NT2/D1 (cell line): ENCODE measurements at regions not wholly inside any gene's neighbourhood (a gene's known extent, or its start where the extent isn't known, plus 50 kb on each side); places are given as distances from the start of the nearest gene placed in this dataset.

ENCODE experiments used
- SUZ12 ChIP-seq: IDR thresholded peaks from 2 replicates; pipeline ENCODE4 v1.6.1; 2011; ENCODE audit not compliant: insufficient read length, insufficient read depth; ENCODE audit errors: extremely low read depth
- YY1 ChIP-seq: IDR thresholded peaks from 2 replicates; pipeline ENCODE4 v1.6.1; 2011; ENCODE audit not compliant: insufficient read length, insufficient read depth
- ZNF274 ChIP-seq: IDR thresholded peaks from 2 replicates; pipeline ENCODE4 v1.6.1; 2011; ENCODE audit warnings: mild to moderate bottlenecking, low read depth, low read length

DNA sequence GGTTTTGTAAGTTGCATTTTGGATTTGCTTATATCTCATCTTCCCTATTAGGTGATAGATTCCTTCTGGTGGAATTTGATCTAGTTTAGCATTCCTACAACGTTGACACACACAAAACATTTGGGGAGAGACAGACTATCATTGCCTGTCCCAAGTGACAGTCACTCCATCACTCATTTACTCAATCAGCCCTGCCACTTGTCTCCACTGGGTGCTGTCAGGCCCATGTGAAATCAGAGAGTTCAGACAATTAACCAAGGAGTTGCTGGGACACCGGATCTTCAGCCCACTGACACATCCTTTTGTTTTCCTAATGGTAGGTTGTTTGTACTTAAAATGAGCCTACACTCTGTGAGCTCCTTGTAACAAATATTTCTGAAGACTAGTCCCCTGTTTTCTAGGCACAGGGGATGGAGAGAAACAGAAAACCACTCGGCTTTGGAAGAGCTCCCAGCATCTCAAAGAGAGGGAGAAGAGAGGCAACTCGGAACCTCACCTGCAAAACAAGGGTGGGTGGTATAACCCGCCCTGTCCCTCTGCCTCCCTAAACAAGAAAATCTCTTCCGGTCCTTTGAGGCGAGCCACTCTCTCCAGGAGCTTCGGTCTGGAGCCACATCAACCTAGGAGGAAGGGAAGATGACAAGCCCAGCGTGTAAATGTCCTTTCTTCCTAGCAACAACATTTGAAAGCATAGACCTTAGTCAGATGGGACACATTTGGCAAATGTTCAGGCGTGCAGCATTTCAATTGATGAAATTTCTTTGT, 440.9 kb upstream of the KLF12 start:
- no peak for TF ChIP-seq YY1
- no peak for TF ChIP-seq SUZ12
- TF ChIP-seq ZNF274, result no peak
